Endothelial cell of umbilical vein (primary cell): ENCODE measurements at regions not wholly inside any gene's neighbourhood (a gene's known extent, or its start where the extent isn't known, plus 50 kb on each side); places are given as distances from the start of the nearest gene placed in this dataset.

Experiments
- EZH2 ChIP-seq: IDR thresholded peaks from 2 replicates; pipeline ENCODE4 v1.6.1; 2012; ENCODE audit warnings: borderline replicate concordance, low read depth, mild to moderate bottlenecking, moderate library complexity, low read length, inconsistent platforms; ENCODE audit not compliant: severe bottlenecking
- JUN ChIP-seq: IDR thresholded peaks from 2 replicates; pipeline ENCODE4 v1.6.1; 2011; ENCODE audit warnings: borderline replicate concordance, low read depth; ENCODE audit not compliant: insufficient read length, insufficient read depth
- POLR2A ChIP-seq: IDR thresholded peaks from 2 replicates; pipeline ENCODE4 v1.6.1; 2012; ENCODE audit warnings: low read depth, mild to moderate bottlenecking, control low read depth, low read length
- TF ChIP-seq, protein P1 (sequence below), 2 donors: IDR thresholded peaks; 1 replicate in 1 of 2; 2 replicates in 1 of 2; pipeline ENCODE4 v1.5.1; 2011; ENCODE audit warnings: low read length in 2 of 2, mild to moderate bottlenecking in 2 of 2, moderate library complexity in 2 of 2, control low read depth in 1 of 2, inconsistent platforms in 1 of 2, low read depth in 1 of 2; ENCODE audit not compliant: insufficient read depth in 1 of 2; ENCODE audit errors: extremely low read depth in 1 of 2
- TF ChIP-seq, protein P2 (sequence below): IDR thresholded peaks from 2 replicates; pipeline ENCODE4 v1.6.1; 2011; ENCODE audit not compliant: insufficient read depth, insufficient read length

DNA sequence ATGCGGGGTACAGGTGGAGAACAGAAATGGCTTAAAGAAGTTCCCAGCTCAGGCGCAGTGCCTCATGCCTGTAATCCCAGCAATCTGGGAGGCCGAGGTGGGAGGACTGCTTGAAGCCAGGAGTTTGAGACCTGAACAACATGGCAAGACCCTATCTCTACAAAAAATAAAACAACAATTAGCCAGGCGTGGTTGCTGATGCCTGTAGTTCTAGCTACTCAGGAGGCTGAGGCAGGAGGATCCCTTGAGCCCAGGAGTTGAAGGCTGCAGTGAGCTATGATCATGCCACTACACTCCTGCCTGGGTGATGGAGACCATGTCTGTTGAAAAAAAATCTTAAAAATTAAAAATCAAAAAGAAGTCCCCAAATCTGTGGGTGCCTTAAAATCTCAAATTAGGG is 228.3 kb upstream of the WSB1 start:
- TF ChIP-seq, protein P1, sequence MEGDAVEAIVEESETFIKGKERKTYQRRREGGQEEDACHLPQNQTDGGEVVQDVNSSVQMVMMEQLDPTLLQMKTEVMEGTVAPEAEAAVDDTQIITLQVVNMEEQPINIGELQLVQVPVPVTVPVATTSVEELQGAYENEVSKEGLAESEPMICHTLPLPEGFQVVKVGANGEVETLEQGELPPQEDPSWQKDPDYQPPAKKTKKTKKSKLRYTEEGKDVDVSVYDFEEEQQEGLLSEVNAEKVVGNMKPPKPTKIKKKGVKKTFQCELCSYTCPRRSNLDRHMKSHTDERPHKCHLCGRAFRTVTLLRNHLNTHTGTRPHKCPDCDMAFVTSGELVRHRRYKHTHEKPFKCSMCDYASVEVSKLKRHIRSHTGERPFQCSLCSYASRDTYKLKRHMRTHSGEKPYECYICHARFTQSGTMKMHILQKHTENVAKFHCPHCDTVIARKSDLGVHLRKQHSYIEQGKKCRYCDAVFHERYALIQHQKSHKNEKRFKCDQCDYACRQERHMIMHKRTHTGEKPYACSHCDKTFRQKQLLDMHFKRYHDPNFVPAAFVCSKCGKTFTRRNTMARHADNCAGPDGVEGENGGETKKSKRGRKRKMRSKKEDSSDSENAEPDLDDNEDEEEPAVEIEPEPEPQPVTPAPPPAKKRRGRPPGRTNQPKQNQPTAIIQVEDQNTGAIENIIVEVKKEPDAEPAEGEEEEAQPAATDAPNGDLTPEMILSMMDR (IDR thresholded peaks at IDR 0.05; ENCODE audit: extremely low read depth in 1 of 2, insufficient read depth in 1 of 2, low read depth in 1 of 2, low read length in 2 of 2), result no peak
- TF ChIP-seq EZH2, result no peak
- TF ChIP-seq POLR2A, result no peak
- no peak for TF ChIP-seq JUN
- TF ChIP-seq, protein P2, sequence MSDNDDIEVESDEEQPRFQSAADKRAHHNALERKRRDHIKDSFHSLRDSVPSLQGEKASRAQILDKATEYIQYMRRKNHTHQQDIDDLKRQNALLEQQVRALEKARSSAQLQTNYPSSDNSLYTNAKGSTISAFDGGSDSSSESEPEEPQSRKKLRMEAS, result no peak
